Lung (tissue), 11 donors: ENCODE measurements at regions not wholly inside any gene's neighbourhood (a gene's known extent, or its start where the extent isn't known, plus 50 kb on each side); places are given as distances from the start of the nearest gene placed in this dataset.

ENCODE experiments used
- ATAC-seq: fragments of 200-7000 bp; cut with Tn5 transposase; one replicate; pipeline ENCODE4 v1.9.1; 2020; ENCODE audit warnings: moderate number of reproducible peaks; ENCODE audit not compliant: insufficient read depth, low FRiP score
- DNase-seq, 3 donors: peaks; one replicate each; pipeline ENCODE4 v3.0.0-alpha.2; 2013 to 2017
- H3K27ac ChIP-seq, 2 donors: one replicate each; pipeline ENCODE4 v1.5.1; 2013; ENCODE audit warnings: mild to moderate bottlenecking in 2 of 2, moderate library complexity in 2 of 2, control low read depth in 1 of 2, inconsistent platforms in 1 of 2, low read depth in 1 of 2, low read length in 1 of 2
- H3K27me3 ChIP-seq, 3 donors: one replicate each; pipeline ENCODE4 v1.5.1; 2013; ENCODE audit warnings: low read length in 2 of 3; ENCODE audit not compliant: control insufficient read depth in 3 of 3, insufficient read depth in 3 of 3
- H3K36me3 ChIP-seq, 4 donors: one replicate each; pipeline ENCODE4 v1.5.1; 2013; ENCODE audit warnings: low read length in 4 of 4, mild to moderate bottlenecking in 1 of 4, moderate library complexity in 1 of 4; ENCODE audit not compliant: control insufficient read depth in 4 of 4, insufficient read depth in 4 of 4
- H3K4me1 ChIP-seq, 5 donors: one replicate each; pipeline ENCODE4 v1.5.1; 2013; ENCODE audit warnings: low read length in 5 of 5, mild to moderate bottlenecking in 2 of 5, moderate library complexity in 1 of 5; ENCODE audit not compliant: control insufficient read depth in 5 of 5, insufficient read depth in 5 of 5
- H3K4me3 ChIP-seq: one replicate; pipeline ENCODE4 v1.5.1; 2013; ENCODE audit warnings: mild to moderate bottlenecking, control low read depth, moderate library complexity
- H3K9ac ChIP-seq, 2 donors: one replicate each; pipeline ENCODE4 v1.5.1; 2013; ENCODE audit warnings: low read length in 2 of 2, control low read depth in 1 of 2; ENCODE audit not compliant: insufficient read depth in 1 of 2
- H3K9me3 ChIP-seq, 4 donors: one replicate each; pipeline ENCODE4 v1.5.1; 2013; ENCODE audit warnings: low read length in 3 of 4, mild to moderate bottlenecking in 1 of 4, moderate library complexity in 1 of 4; ENCODE audit not compliant: control insufficient read depth in 4 of 4, insufficient read depth in 3 of 4
- CTCF ChIP-seq: IDR thresholded peaks from 2 replicates; pipeline ENCODE4 v1.5.1; 2012; ENCODE audit warnings: mild to moderate bottlenecking; ENCODE audit errors: control extremely low read depth, extremely low read depth
- WGBS, 2 donors: extraction: QIAGEN DNeasy Blood & Tissue Kit; methylation state at CpG; one replicate each; pipeline ENCODE4 v1.1.7; 2013; 5-methylcytosine and 5-hydroxymethylcytosine counted together
- donor health status: control.
- donor health status: control.
- donor health status: Bipolar disorder and iron deficiency.
- donor health status: healthy.
- donor health status: DM: yes; HTN: yes; CAD: no.

- H3K9ac ChIP-seq, result no peak overlapping the region
- peaks cover 0 to 7% (median 0%) of the 10 kb centered on the region in 5 donors for H3K4me1 ChIP-seq
- DNase-seq, result peak in 1 of 3 donors; percentile 12
- no peaks in the 10 kb centered on the region for H3K27me3 ChIP-seq
- no peak overlapping the region for H3K4me3 ChIP-seq
- ATAC-seq, result no peak
- H3K27ac ChIP-seq, result no peak overlapping the region
- no peaks in the 10 kb centered on the region for H3K36me3 ChIP-seq
- no peak for TF ChIP-seq CTCF
- WGBS, 2 donors, result 82 to 85% methylated on average over 4 of the region's 4 CpGs
- peaks cover 0 to 1% (median 0%) of the 10 kb centered on the region in 4 donors for H3K9me3 ChIP-seq
Observed at GRCh38 chr20:53797085-53797484, 203.4 kb upstream of the ZNF217 start.

GRCh38 chr20:53795170-53795569, 201.5 kb upstream of the ZNF217 start:
- TF ChIP-seq CTCF, result no peak
- no peaks in the 10 kb centered on the region for H3K27me3 ChIP-seq
- H3K9ac ChIP-seq, result no peak overlapping the region
- H3K4me3 ChIP-seq, result no peak overlapping the region
- ATAC-seq (no peak), DNase-seq (no peak)
- 98 to 99% methylated on average over 3 of the region's 3 CpGs for WGBS, 2 donors
- H3K36me3 ChIP-seq, result no peaks in the 10 kb centered on the region
- peaks cover 0 to 8% (median 0%) of the 10 kb centered on the region in 5 donors for H3K4me1 ChIP-seq
- no peak overlapping the region for H3K27ac ChIP-seq
- peaks cover 0 to 1% (median 0%) of the 10 kb centered on the region in 4 donors for H3K9me3 ChIP-seq

DNA sequence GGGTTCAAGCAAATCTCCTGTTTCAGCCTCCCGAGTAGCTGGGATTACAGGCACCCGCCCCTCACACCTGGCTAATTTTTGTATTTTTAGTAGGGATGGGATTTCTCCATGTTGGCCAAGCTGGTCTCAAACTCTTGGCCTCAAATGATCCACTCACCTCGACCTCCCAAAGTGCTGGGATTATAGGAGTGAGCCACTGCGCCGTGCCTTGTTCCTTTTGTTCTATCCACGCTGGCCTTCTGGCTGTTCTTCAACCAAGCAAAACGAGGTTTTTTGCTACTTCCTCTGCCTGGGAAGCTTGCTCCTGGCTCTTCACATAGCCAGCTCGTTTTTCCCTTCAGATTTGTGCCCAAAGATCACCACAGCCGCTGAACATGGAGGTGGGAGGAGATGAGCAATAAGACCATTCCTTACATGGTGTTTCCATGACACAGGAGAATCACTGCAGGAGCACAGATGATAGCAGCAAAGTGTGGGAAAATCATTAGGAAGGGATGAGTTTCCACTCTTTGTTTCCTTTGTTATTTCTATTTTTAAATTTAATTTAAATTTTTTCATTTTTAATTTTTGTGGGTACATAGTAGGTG, 201.0 kb upstream of the ZNF217 start:
- no peaks in the 10 kb centered on the region for H3K36me3 ChIP-seq
- 78 to 87% methylated on average over 9 of the region's 9 CpGs for WGBS, 2 donors
- H3K9ac ChIP-seq, result no peak overlapping the region
- no peaks in the 10 kb centered on the region for H3K27me3 ChIP-seq
- DNase-seq, result no peak
- H3K4me1 ChIP-seq, result peaks cover 0 to 12% (median 2%) of the 10 kb centered on the region in 5 donors
- no peak for TF ChIP-seq CTCF
- H3K9me3 ChIP-seq, result peaks cover 0 to 1% (median 0%) of the 10 kb centered on the region in 4 donors
- no peak overlapping the region for H3K4me3 ChIP-seq
- H3K27ac ChIP-seq, result no peak overlapping the region
- no peak for ATAC-seq
